Heart right ventricle (tissue), 16 donors: ENCODE measurements at regions not wholly inside any gene's neighbourhood (a gene's known extent, or its start where the extent isn't known, plus 50 kb on each side); places are given as distances from the start of the nearest gene placed in this dataset.
A peak's percentile ranks its signal among the peaks of the same experiment; 100 is the strongest.

Experiments
- ATAC-seq, 8 donors: fragments of 200-7000 bp; cut with Tn5 transposase; one replicate each; pipeline ENCODE4 v1.9.1; 2020; ENCODE audit warnings: mild to moderate bottlenecking in 8 of 8, moderate library complexity in 8 of 8, moderate number of reproducible peaks in 1 of 8
- DNase-seq, 2 donors: peaks; one replicate each; pipeline ENCODE4 v3.0.0-alpha.2; 2020
- H3K27ac ChIP-seq, 10 donors: fragments of 200-600 bp; sonication (generic) in 2 of 10; one replicate each; pipeline versions ENCODE4 v1.5.0 to v1.8.0; 2020 to 2022; ENCODE audit warnings: mild to moderate bottlenecking in 3 of 10
- H3K27me3 ChIP-seq, 7 donors: fragments of 200-600 bp; one replicate each; pipeline ENCODE4 v1.8.0; 2021 to 2022; ENCODE audit warnings: mild to moderate bottlenecking in 2 of 7
- H3K36me3 ChIP-seq, 9 donors: fragments of 200-600 bp; sonication (generic) in 1 of 9; one replicate each; pipeline versions ENCODE4 v1.5.0 to v1.8.0; 2020 to 2022; ENCODE audit warnings: mild to moderate bottlenecking in 2 of 9
- H3K4me1 ChIP-seq, 9 donors: fragments of 200-600 bp; sonication (generic) in 1 of 9; one replicate each; pipeline versions ENCODE4 v1.5.0 to v1.8.0; 2020 to 2022; ENCODE audit warnings: mild to moderate bottlenecking in 4 of 9
- H3K4me3 ChIP-seq, 10 donors: fragments of 200-600 bp; sonication (generic) in 2 of 10; one replicate each; pipeline versions ENCODE4 v1.5.0 to v1.8.0; 2020 to 2022; ENCODE audit warnings: mild to moderate bottlenecking in 7 of 10, moderate library complexity in 2 of 10
- H3K9me3 ChIP-seq, 11 donors: fragments of 200-600 bp in 10 of 11; sonication (generic) in 2 of 11; one replicate each; pipeline versions ENCODE4 v1.5.0 to v1.8.0; 2013 to 2022; ENCODE audit warnings: mild to moderate bottlenecking in 2 of 11, control low read depth in 1 of 11, moderate library complexity in 1 of 11
- WGBS, 2 donors: extraction: QIAGEN DNeasy Blood & Tissue Kit; methylation state at CpG; one replicate each; pipeline ENCODE4 v1.1.7; 2013; ENCODE audit warnings: inconsistent platforms in 1 of 2; 5-methylcytosine and 5-hydroxymethylcytosine counted together
- intact Hi-C, 10 donors: fragments of 100-400 bp; cut with DNase I; formaldehyde crosslinking; loops; one replicate each; pipeline versions ENCODE4 v1.11.1 to v1.14.2; 2022
- TF ChIP-seq, protein P1 (sequence below), 9 donors: fragments of 200-600 bp; sonication (generic) in 2 of 9; IDR thresholded peaks; one replicate each; pipeline versions ENCODE4 v1.5.0 to v1.8.0; 2021 to 2022; ENCODE audit warnings: antibody characterized with exemption in 9 of 9, mild to moderate bottlenecking in 5 of 9, moderate library complexity in 1 of 9
- donor health status: Arrhythmogenic right ventricular cardiomyopathy.
- donor health status: ischemic (EF 13 %, LVEDD 7.1; RV severe dilation, severe dysfunction).
- donor health status: healthy with polysubstance abuse.
- donor health status: DM: no; HTN: yes; CAD: no.
- donor health status: DM: no; HTN: no; CAD: no.
- donor health status: ischemic (EF 25% LVEDD 6.9; RV normal size, moderate dysfunction).
- donor health status: ischemic (EF 25% LVEDD 5.7; RV mildly dilated, moderate dysfunction).
- donor health status: healthy.
- donor health status: DM: yes; HTN: yes; CAD: no.
- donor health status: Ischemic cardiomyopathy.
- donor health status: ischemic (EF 35%, LVEDD 5.7; RV mildly dilated, moderate dysfunction).
- donor health status: nonischemic (EF 11% LVEDD 7.7; RV severe dilation, severe dysfunction).
- donor health status: DM: yes; HTN: yes; CAD: no.
- donor health status: PGD.
- donor health status: ischemic (EF 29% LVEDD 5.4; RV normal size, mild dysfunction).
- donor health status: nonischemic (EF 23%, LVEDD 6.1; RV moderate dilation, normal function).

DNA sequence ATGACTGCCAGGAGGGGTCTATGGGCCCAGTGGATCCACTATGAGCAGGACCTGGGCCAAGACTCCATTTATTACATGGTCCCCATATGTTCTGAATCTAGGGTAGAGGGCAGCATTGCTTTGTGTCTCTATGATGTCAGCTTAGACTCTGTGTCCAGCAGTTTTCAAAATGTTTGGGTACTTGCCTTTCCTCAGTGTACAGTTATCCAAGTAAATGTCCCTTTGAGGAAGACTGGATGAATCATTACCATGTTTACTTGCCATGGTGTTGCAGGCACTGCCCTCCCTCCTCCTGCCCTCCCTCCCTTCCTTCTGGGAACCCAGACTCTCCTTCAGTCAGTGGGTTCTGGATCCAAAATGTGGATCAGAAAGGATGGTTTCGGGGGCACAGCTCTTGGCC lies 108.6 kb downstream of the NRN1 start:
- TF ChIP-seq, protein P1, sequence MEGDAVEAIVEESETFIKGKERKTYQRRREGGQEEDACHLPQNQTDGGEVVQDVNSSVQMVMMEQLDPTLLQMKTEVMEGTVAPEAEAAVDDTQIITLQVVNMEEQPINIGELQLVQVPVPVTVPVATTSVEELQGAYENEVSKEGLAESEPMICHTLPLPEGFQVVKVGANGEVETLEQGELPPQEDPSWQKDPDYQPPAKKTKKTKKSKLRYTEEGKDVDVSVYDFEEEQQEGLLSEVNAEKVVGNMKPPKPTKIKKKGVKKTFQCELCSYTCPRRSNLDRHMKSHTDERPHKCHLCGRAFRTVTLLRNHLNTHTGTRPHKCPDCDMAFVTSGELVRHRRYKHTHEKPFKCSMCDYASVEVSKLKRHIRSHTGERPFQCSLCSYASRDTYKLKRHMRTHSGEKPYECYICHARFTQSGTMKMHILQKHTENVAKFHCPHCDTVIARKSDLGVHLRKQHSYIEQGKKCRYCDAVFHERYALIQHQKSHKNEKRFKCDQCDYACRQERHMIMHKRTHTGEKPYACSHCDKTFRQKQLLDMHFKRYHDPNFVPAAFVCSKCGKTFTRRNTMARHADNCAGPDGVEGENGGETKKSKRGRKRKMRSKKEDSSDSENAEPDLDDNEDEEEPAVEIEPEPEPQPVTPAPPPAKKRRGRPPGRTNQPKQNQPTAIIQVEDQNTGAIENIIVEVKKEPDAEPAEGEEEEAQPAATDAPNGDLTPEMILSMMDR (IDR thresholded peaks at IDR 0.05): no peak
- ATAC-seq (peak in 1 of 8 donors; percentile 14), DNase-seq (no peak)
- intact Hi-C loops: no loop called here
- Histone ChIP-seq H3K4me3 (no peak overlapping the region), H3K27ac (no peak overlapping the region), H3K27me3 (peaks cover 0 to 3% (median 0%) of the 10 kb centered on the region in 7 donors), H3K9me3 (no peaks in the 10 kb centered on the region), H3K4me1 (peaks cover 0 to 5% (median 0%) of the 10 kb centered on the region in 9 donors), H3K36me3 (no peaks in the 10 kb centered on the region)
- WGBS, 2 donors: 93% methylated on average over 1 of the region's 1 CpG; no CpG with 5 or more reads in 1 of the 2 donors

GRCh38 chr6:5896476-5897200 lies 110.1 kb downstream of the NRN1 start:
- intact Hi-C loops: no loop called here
- Histone ChIP-seq H3K27me3 (peaks cover 0 to 4% (median 0%) of the 10 kb centered on the region in 7 donors), H3K9me3 (no peaks in the 10 kb centered on the region), H3K27ac (no peak overlapping the region), H3K4me1 (peaks cover 0 to 5% (median 0%) of the 10 kb centered on the region in 9 donors), H3K36me3 (no peaks in the 10 kb centered on the region), H3K4me3 (no peak overlapping the region)
- no peak for DNase-seq
- TF ChIP-seq, protein P1 (IDR thresholded peaks at IDR 0.05): no peak
- WGBS, 2 donors: 91 to 92% methylated on average over 12 of the region's 12 CpGs
- ATAC-seq: no peak

GRCh38 chr6:5894357-5894756 lies 112.4 kb downstream of the NRN1 start:
- peak in 5 of 8 donors; percentile 45 to 69 (median 58) for ATAC-seq
- TF ChIP-seq, protein P1 (IDR thresholded peaks at IDR 0.05): no peak
- H3K9me3 ChIP-seq: no peaks in the 10 kb centered on the region

GRCh38 chr6:5893295-5893694 lies 113.4 kb downstream of the NRN1 start:
- 94 to 96% methylated on average over 4 of the region's 4 CpGs for WGBS, 2 donors
- H3K36me3 ChIP-seq: no peaks in the 10 kb centered on the region
- ATAC-seq (no peak), DNase-seq (no peak)
- H3K4me3 ChIP-seq: no peak overlapping the region
- no peak overlapping the region for H3K27ac ChIP-seq
- TF ChIP-seq, protein P1 (IDR thresholded peaks at IDR 0.05): no peak
- H3K9me3 ChIP-seq: no peaks in the 10 kb centered on the region
- peaks cover 0 to 5% (median 0%) of the 10 kb centered on the region in 9 donors for H3K4me1 ChIP-seq
- peaks cover 0 to 4% (median 0%) of the 10 kb centered on the region in 7 donors for H3K27me3 ChIP-seq
- intact Hi-C loops: no loop called here

More at GRCh38 chr6:5894357-5894756, 112.4 kb downstream of the NRN1 start:
- Histone ChIP-seq H3K4me1 (peaks cover 0 to 5% (median 0%) of the 10 kb centered on the region in 9 donors), H3K27me3 (peaks cover 0 to 4% (median 0%) of the 10 kb centered on the region in 7 donors), H3K36me3 (no peaks in the 10 kb centered on the region), H3K27ac (no peak overlapping the region), H3K4me3 (no peak overlapping the region)
- intact Hi-C loops: no loop called here
- DNase-seq: peak in 1 of 2 donors; percentile 27
- WGBS, 2 donors: 68 to 71% methylated on average over 4 of the region's 4 CpGs
